ENCODE measurements at regions not wholly inside any gene's neighbourhood (a gene's known extent, or its start where the extent isn't known, plus 50 kb on each side); places are given as distances from the start of the nearest gene placed in this dataset.
A peak's percentile ranks its signal among the peaks of the same experiment; 100 is the strongest.

DNA sequence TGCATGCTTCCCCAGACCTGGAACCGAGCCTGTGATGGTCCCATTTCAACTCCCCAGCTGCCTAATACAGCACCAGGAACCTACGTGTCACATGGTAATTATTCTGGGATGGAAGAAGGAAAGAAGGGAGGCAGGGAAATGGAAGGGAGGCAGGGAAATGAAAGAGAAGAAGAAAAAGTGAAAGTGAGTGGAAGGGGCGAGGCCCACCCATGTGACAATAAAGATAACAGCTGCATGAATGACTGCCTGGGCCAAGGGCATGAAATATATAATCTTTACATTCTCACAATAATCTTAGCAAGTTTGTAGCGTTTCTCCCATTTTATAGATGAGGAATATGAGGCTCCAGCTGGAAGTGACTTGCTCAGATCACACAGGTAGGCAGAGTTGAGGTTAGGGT lies 245.0 kb upstream of the PWP1 start:
- Mint-ChIP-seq H3K4me3 (no peak overlapping the region), H3K9me3 (no peaks in the 10 kb centered on the region), H3K27ac (peak overlapping the region in 1 of 3 experiments; percentile 4)

DNA sequence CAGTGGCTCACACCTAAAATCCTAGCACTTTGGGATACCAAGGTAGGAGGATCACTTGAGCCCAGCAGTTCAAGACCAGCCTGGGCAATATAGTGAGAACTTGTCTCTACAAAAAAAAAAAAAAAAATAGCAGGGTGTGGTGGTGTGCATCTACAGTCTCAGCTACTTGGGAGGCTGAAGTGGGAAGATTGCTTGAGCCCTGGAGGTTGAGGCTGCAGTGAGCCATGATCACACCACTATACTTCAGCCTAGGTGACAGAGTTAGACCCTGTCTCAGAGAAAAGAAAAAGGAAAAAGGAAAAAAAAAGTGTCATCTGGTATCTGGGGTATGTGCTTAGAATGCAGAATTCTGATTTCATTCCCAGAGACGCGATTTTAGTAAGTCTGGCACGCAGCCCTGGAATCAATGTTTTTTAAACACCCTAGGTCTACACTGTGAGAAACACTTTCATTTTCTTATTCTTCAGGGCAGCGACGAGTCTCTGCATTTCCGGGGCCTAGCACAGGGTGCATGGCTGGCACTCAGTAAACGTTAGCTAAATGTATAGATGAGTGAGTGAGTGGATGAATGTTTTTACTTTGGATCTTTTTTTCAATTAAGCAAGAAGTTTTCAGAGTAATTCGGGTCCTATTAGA lies 243.8 kb upstream of the PWP1 start:
- Mint-ChIP-seq H3K4me3 (no peak overlapping the region), H3K36me3 (ENCODE audit: low read depth) (no peaks in the 10 kb centered on the region), H3K4me1 (peaks cover 20% of the 10 kb centered on the region), H3K27ac (peak overlapping the region; percentile 47 to 86 (median 86)), H3K27me3 (ENCODE audit: low read depth) (peaks cover 18% of the 10 kb centered on the region), H3K9me3 (no peaks in the 10 kb centered on the region)
- TF ChIP-seq, protein P1, sequence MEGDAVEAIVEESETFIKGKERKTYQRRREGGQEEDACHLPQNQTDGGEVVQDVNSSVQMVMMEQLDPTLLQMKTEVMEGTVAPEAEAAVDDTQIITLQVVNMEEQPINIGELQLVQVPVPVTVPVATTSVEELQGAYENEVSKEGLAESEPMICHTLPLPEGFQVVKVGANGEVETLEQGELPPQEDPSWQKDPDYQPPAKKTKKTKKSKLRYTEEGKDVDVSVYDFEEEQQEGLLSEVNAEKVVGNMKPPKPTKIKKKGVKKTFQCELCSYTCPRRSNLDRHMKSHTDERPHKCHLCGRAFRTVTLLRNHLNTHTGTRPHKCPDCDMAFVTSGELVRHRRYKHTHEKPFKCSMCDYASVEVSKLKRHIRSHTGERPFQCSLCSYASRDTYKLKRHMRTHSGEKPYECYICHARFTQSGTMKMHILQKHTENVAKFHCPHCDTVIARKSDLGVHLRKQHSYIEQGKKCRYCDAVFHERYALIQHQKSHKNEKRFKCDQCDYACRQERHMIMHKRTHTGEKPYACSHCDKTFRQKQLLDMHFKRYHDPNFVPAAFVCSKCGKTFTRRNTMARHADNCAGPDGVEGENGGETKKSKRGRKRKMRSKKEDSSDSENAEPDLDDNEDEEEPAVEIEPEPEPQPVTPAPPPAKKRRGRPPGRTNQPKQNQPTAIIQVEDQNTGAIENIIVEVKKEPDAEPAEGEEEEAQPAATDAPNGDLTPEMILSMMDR (IDR thresholded peaks at IDR 0.05; ENCODE audit: unreplicated experiment in 3 of 3), result no peak

More for the DNA sequence above, 245.0 kb upstream of the PWP1 start:
- Mint-ChIP-seq H3K27me3 (ENCODE audit: low read depth) (peaks cover 16% of the 10 kb centered on the region), H3K36me3 (ENCODE audit: low read depth) (no peaks in the 10 kb centered on the region), H3K4me1 (peaks cover 22% of the 10 kb centered on the region)
- TF ChIP-seq, protein P1 (IDR thresholded peaks at IDR 0.05; ENCODE audit: unreplicated experiment in 3 of 3), result no peak

- Mint-ChIP-seq H3K4me1 (peaks cover 20% of the 10 kb centered on the region), H3K36me3 (ENCODE audit: low read depth) (no peaks in the 10 kb centered on the region), H3K9me3 (no peaks in the 10 kb centered on the region), H3K27ac (peak overlapping the region; percentile 47 to 86 (median 86)), H3K27me3 (ENCODE audit: low read depth) (peaks cover 25% of the 10 kb centered on the region), H3K4me3 (no peak overlapping the region)
- TF ChIP-seq, protein P1 (IDR thresholded peaks at IDR 0.05; ENCODE audit: unreplicated experiment in 3 of 3), result no peak
Observed at GRCh38 chr12:107442326-107442987, 243.1 kb upstream of the PWP1 start.

DNA sequence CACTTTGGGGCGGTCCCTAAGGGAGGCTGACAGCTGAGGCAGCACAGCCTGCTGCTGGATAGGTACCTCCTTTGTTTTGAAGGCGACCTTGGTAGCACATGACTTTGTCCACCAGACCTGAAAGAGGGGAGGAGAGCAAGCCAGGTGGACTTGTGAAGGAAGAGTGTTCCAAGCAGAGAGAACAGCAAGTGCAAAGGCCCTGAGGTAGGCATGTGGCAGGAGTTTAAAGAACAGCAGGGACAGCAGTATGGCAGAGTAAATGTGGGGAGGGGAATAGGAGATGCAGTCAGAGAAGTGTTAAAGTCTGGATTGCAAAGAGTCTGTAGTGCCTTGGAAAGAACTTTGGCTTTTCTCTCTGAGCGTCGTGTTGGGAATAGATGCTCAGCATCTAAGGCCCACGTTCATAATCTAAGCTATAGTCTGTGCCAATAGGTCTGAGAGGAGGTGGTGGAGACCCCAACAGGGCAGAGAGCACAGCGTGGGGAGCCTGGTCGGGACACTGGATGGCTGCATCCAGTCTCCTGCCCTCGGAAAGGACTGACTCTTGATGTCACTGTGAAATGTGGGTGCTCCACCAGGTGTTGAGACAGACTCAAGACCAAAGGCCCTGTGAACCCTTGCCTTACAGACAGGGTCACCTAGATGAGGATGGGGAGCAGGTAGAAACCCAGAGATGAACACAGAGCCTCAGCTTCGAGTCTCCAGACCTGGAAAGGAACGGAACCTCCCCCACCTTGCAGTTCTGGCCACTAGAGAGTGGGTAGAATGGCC lies 242.1 kb upstream of the PWP1 start:
- no peaks in the 10 kb centered on the region for H3K9me3 Mint-ChIP-seq
- TF ChIP-seq, protein P1 (IDR thresholded peaks at IDR 0.05; ENCODE audit: unreplicated experiment in 3 of 3), result no peak
- H3K36me3 Mint-ChIP-seq (ENCODE audit: low read depth), result no peaks in the 10 kb centered on the region
- no peak overlapping the region for H3K4me3 Mint-ChIP-seq
- peaks cover 31% of the 10 kb centered on the region for H3K27me3 Mint-ChIP-seq (ENCODE audit: low read depth)
- peak overlapping the region in 2 of 3 experiments; percentile 10 to 86 for H3K27ac Mint-ChIP-seq
- peaks cover 20% of the 10 kb centered on the region for H3K4me1 Mint-ChIP-seq

DNA sequence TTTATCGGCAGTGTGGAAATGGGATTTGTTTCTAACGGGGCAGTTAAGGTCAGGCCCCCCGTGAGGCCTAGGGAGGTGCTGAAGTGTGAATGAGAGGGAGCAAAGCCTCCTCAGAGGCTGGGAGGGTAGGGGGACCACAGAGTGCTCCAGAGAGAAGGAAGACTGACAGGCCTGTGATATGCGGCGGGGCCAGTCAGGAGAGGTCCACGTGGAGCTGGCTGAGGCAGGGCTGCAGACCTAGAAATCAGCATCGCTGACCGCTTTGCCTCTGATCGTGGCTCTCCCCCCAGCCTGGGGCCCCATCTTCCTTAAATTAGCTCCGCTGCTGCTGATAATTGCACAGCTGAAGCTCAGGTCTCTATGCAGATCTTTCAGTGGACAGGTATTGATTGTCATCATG lies 240.8 kb upstream of the PWP1 start:
- TF ChIP-seq, protein P1 (IDR thresholded peaks at IDR 0.05; ENCODE audit: unreplicated experiment in 3 of 3), result no peak
- peaks cover 26% of the 10 kb centered on the region for H3K4me1 Mint-ChIP-seq
- no peak overlapping the region for H3K4me3 Mint-ChIP-seq
- peaks cover 33% of the 10 kb centered on the region for H3K27me3 Mint-ChIP-seq (ENCODE audit: low read depth)
- no peak overlapping the region for H3K27ac Mint-ChIP-seq
- H3K9me3 Mint-ChIP-seq, result no peaks in the 10 kb centered on the region
- H3K36me3 Mint-ChIP-seq (ENCODE audit: low read depth), result no peaks in the 10 kb centered on the region
